Fibroblast of gingiva (primary cell): ENCODE measurements at regions not wholly inside any gene's neighbourhood (a gene's known extent, or its start where the extent isn't known, plus 50 kb on each side); places are given as distances from the start of the nearest gene placed in this dataset.
A peak's percentile ranks its signal among the peaks of the same experiment; 100 is the strongest.

Experiments
- DNase-seq: peaks from one replicate; pipeline ENCODE4 v3.0.0-alpha.2; 2011; ENCODE audit warnings: low read depth

GRCh38 chr2:57834666-57835065, 211.9 kb upstream of the VRK2 start:
- DNase-seq: no peak

GRCh38 chr2:57842531-57842930, 204.1 kb upstream of the VRK2 start:
- DNase-seq: no peak

GRCh38 chr2:57843158-57843557, 203.4 kb upstream of the VRK2 start:
- no peak for DNase-seq

GRCh38 chr2:57848723-57849122, 197.9 kb upstream of the VRK2 start:
- no peak for DNase-seq

GRCh38 chr2:57849843-57850242, 196.8 kb upstream of the VRK2 start:
- no peak for DNase-seq

GRCh38 chr2:57850415-57851130, 196.0 kb upstream of the VRK2 start:
- no peak for DNase-seq

- DNase-seq: no peak
These were observed 191.4 kb upstream of the VRK2 start for GRCh38 chr2:57855212-57855611.

- no peak for DNase-seq
These were observed 186.9 kb upstream of the VRK2 start for GRCh38 chr2:57859755-57860154.

- DNase-seq: no peak
These were observed 184.5 kb upstream of the VRK2 start for GRCh38 chr2:57862153-57862552.

GRCh38 chr2:57862727-57863126, 183.9 kb upstream of the VRK2 start:
- no peak for DNase-seq

GRCh38 chr2:57864926-57865325, 181.7 kb upstream of the VRK2 start:
- no peak for DNase-seq

GRCh38 chr2:57867730-57868129, 178.9 kb upstream of the VRK2 start:
- no peak for DNase-seq

- DNase-seq: no peak
These were observed 177.9 kb upstream of the VRK2 start for GRCh38 chr2:57868619-57869139.

GRCh38 chr2:57869758-57870344, 176.8 kb upstream of the VRK2 start:
- DNase-seq: no peak

- no peak for DNase-seq
These were observed 170.3 kb upstream of the VRK2 start for GRCh38 chr2:57876313-57876712.

GRCh38 chr2:57877811-57878170, 168.8 kb upstream of the VRK2 start:
- DNase-seq: no peak

GRCh38 chr2:57878171-57878865, 168.3 kb upstream of the VRK2 start:
- no peak for DNase-seq

GRCh38 chr2:57878866-57879210, 167.8 kb upstream of the VRK2 start:
- no peak for DNase-seq

GRCh38 chr2:57880446-57880845, 166.2 kb upstream of the VRK2 start:
- DNase-seq: peak; percentile 2

GRCh38 chr2:57880967-57881366, 165.6 kb upstream of the VRK2 start:
- DNase-seq: no peak

- peak; percentile 38 for DNase-seq
These were observed 164.4 kb upstream of the VRK2 start for GRCh38 chr2:57881998-57882888.

- DNase-seq: no peak
These were observed 163.6 kb upstream of the VRK2 start for GRCh38 chr2:57882895-57883515.
